MM.1S (cell line): ENCODE measurements at regions not wholly inside any gene's neighbourhood (a gene's known extent, or its start where the extent isn't known, plus 50 kb on each side); places are given as distances from the start of the nearest gene placed in this dataset.

Experiments used
- CTCF ChIP-seq: fragments of 300-600 bp; sonication (generic); IDR thresholded peaks from 2 replicates; pipeline ENCODE4 v1.5.1; 2016; ENCODE audit warnings: antibody characterized with exemption, low read length, mixed read lengths
- EZH2phosphoT487 ChIP-seq: fragments of 300-600 bp; sonication (generic); IDR thresholded peaks from 2 replicates; pipeline ENCODE4 v1.6.1; 2018; ENCODE audit warnings: antibody characterized with exemption, low read length

- no peak for TF ChIP-seq EZH2phosphoT487
- no peak for TF ChIP-seq CTCF
These were observed 142.8 kb upstream of the KCNJ3 start for GRCh38 chr2:154555710-154556109.
